ENCODE measurements at regions not wholly inside any gene's neighbourhood (a gene's known extent, or its start where the extent isn't known, plus 50 kb on each side); places are given as distances from the start of the nearest gene placed in this dataset.

DNA sequence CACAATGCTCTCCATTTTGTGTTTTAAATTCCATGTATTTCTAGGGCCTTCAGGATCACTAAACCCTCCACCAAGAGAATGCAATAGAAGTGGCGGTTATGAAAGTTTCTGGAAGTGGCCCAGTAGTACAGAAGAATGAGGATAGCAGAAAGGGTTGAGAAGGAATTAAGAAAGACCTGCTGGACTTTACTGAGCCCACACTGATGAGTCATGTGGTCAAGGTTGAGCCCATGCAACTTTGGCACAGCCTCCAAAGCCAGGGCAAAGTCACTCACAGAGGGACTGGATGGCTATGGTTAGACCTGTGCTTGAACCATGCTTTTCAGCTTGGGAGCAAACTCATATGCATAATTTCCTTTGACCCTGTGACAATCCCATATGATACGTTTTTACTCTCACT is 102.9 kb upstream of the PLET1 start:
- CTCF ChIA-PET: interaction anchor here (1.0 to 2.9 kb wide), 3 partner anchors 8 to 192 kb away, joined by 3 to 11 read pairs (median 4); no protein-coding TSS in a partner anchor
- Histone ChIP-seq H3K9me3 (ENCODE audit: control insufficient read depth, insufficient read depth, low read length) (no peaks in the 10 kb centered on the region), H3K4me3 (ENCODE audit: low read depth, low read length) (no peak overlapping the region), H3K27ac (ENCODE audit: low read depth, low read length) (peak overlapping the region; percentile 99), H3K27me3 (ENCODE audit: control insufficient read depth, insufficient read depth, low read length) (no peaks in the 10 kb centered on the region)
- TF ChIP-seq, protein P1, sequence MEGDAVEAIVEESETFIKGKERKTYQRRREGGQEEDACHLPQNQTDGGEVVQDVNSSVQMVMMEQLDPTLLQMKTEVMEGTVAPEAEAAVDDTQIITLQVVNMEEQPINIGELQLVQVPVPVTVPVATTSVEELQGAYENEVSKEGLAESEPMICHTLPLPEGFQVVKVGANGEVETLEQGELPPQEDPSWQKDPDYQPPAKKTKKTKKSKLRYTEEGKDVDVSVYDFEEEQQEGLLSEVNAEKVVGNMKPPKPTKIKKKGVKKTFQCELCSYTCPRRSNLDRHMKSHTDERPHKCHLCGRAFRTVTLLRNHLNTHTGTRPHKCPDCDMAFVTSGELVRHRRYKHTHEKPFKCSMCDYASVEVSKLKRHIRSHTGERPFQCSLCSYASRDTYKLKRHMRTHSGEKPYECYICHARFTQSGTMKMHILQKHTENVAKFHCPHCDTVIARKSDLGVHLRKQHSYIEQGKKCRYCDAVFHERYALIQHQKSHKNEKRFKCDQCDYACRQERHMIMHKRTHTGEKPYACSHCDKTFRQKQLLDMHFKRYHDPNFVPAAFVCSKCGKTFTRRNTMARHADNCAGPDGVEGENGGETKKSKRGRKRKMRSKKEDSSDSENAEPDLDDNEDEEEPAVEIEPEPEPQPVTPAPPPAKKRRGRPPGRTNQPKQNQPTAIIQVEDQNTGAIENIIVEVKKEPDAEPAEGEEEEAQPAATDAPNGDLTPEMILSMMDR (IDR thresholded peaks at IDR 0.05; ENCODE audit: low read depth, low read length): no peak
- DNase-seq (ENCODE audit: low read depth, low spot score): no peak
- POLR2A ChIA-PET: no interaction called here

- ChIA-PET CTCF (interaction anchor here (0.9 to 2.9 kb wide), 3 partner anchors 9 to 191 kb away, joined by 3 to 12 read pairs (median 11); no protein-coding TSS in a partner anchor), POLR2A (interaction anchor here (0.5 to 1.6 kb wide), 8 partner anchors 20 to 135 kb away, joined by 3 to 8 read pairs (median 6); no protein-coding TSS in a partner anchor)
- TF ChIP-seq, protein P1 (IDR thresholded peaks at IDR 0.05; ENCODE audit: low read depth, low read length): no peak
- Histone ChIP-seq H3K27ac (ENCODE audit: low read depth, low read length) (peak overlapping the region; percentile 99), H3K9me3 (ENCODE audit: control insufficient read depth, insufficient read depth, low read length) (no peaks in the 10 kb centered on the region), H3K4me3 (ENCODE audit: low read depth, low read length) (no peak overlapping the region), H3K27me3 (ENCODE audit: control insufficient read depth, insufficient read depth, low read length) (no peaks in the 10 kb centered on the region)
- peak; percentile 98 for DNase-seq (ENCODE audit: low read depth, low spot score)
Measured at GRCh38 chr11:112364962-112365481, 104.4 kb upstream of the PLET1 start.

- TF ChIP-seq, protein P1 (IDR thresholded peaks at IDR 0.05; ENCODE audit: low read depth, low read length): no peak
- peak overlapping the region; percentile 47 for H3K27ac ChIP-seq (ENCODE audit: low read depth, low read length)
- H3K27me3 ChIP-seq (ENCODE audit: control insufficient read depth, insufficient read depth, low read length): no peaks in the 10 kb centered on the region
- H3K9me3 ChIP-seq (ENCODE audit: control insufficient read depth, insufficient read depth, low read length): no peaks in the 10 kb centered on the region
- no peak overlapping the region for H3K4me3 ChIP-seq (ENCODE audit: low read depth, low read length)
- ChIA-PET POLR2A (interaction anchor here (0.6 to 1.6 kb wide), 4 partner anchors 48 to 139 kb away, joined by 3 to 7 read pairs (median 6); no protein-coding TSS in a partner anchor), CTCF (interaction anchor here (0.9 to 2.9 kb wide), 3 partner anchors 10 to 190 kb away, joined by 3 to 12 read pairs (median 11); no protein-coding TSS in a partner anchor)
- DNase-seq (ENCODE audit: low read depth, low spot score): no peak
Measured at GRCh38 chr11:112366012-112366411, 105.4 kb upstream of the PLET1 start.

- Histone ChIP-seq H3K27ac (ENCODE audit: low read depth, low read length) (peak overlapping the region; percentile 47), H3K4me3 (ENCODE audit: low read depth, low read length) (no peak overlapping the region), H3K9me3 (ENCODE audit: control insufficient read depth, insufficient read depth, low read length) (no peaks in the 10 kb centered on the region), H3K27me3 (ENCODE audit: control insufficient read depth, insufficient read depth, low read length) (no peaks in the 10 kb centered on the region)
- DNase-seq (ENCODE audit: low read depth, low spot score): peak; percentile 45
- CTCF ChIA-PET: interaction anchor here (1.0 kb wide), 1 partner anchor 11 kb away, joined by 3 read pairs; no protein-coding TSS in a partner anchor
- POLR2A ChIA-PET: interaction anchor here (0.6 kb wide), 1 partner anchor 51 kb away, joined by 3 read pairs; no protein-coding TSS in a partner anchor
- TF ChIP-seq, protein P1 (IDR thresholded peaks at IDR 0.05; ENCODE audit: low read depth, low read length): no peak
Measured at GRCh38 chr11:112366777-112367176, 106.1 kb upstream of the PLET1 start.

GRCh38 chr11:112367461-112367860 is 106.8 kb upstream of the PLET1 start:
- no peaks in the 10 kb centered on the region for H3K27me3 ChIP-seq (ENCODE audit: control insufficient read depth, insufficient read depth, low read length)
- no peak for DNase-seq (ENCODE audit: low read depth, low spot score)
- H3K27ac ChIP-seq (ENCODE audit: low read depth, low read length): no peak overlapping the region
- ChIA-PET CTCF (interaction anchor here (1.0 kb wide), 1 partner anchor 12 kb away, joined by 3 read pairs; no protein-coding TSS in a partner anchor), POLR2A (interaction anchor here (0.6 kb wide), 2 partner anchors 26 to 52 kb away, joined by 3 to 4 read pairs; no protein-coding TSS in a partner anchor)
- no peaks in the 10 kb centered on the region for H3K9me3 ChIP-seq (ENCODE audit: control insufficient read depth, insufficient read depth, low read length)
- TF ChIP-seq, protein P1 (IDR thresholded peaks at IDR 0.05; ENCODE audit: low read depth, low read length): no peak
- H3K4me3 ChIP-seq (ENCODE audit: low read depth, low read length): no peak overlapping the region

All from AG04450 (cell line).